ENCODE measurements at regions not wholly inside any gene's neighbourhood (a gene's known extent, or its start where the extent isn't known, plus 50 kb on each side); places are given as distances from the start of the nearest gene placed in this dataset.

DNA sequence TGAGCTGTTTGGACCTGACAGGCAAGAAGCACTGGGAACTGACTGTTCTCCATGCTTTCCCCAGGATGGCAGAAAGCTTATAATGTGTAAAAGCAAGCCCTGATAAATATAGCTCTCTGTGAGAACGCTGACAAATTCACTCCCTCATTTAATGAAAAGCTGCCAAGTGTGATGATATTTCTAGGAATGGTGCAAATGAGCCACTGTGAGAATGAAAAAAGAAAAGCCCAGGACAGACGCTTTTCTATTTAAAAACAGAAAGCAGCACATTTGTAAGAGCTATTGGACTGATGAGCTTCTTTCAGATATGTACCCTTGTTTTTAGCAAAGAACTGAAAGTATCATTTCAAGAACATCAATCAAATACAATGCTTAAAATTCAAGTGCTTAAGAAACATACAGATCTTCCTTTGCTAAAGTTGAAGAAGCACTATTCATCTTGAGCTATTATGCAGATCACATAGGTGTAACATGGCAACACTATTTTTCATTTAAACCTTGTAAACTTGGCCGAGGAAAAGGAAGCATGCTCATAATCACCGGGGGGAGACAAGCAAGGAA, 842.6 kb upstream of the ACO1 start:
- no peak for TF ChIP-seq EZH2 (IDR thresholded peaks at IDR 0.05; ENCODE audit: low read depth)
- TF ChIP-seq, protein P1, sequence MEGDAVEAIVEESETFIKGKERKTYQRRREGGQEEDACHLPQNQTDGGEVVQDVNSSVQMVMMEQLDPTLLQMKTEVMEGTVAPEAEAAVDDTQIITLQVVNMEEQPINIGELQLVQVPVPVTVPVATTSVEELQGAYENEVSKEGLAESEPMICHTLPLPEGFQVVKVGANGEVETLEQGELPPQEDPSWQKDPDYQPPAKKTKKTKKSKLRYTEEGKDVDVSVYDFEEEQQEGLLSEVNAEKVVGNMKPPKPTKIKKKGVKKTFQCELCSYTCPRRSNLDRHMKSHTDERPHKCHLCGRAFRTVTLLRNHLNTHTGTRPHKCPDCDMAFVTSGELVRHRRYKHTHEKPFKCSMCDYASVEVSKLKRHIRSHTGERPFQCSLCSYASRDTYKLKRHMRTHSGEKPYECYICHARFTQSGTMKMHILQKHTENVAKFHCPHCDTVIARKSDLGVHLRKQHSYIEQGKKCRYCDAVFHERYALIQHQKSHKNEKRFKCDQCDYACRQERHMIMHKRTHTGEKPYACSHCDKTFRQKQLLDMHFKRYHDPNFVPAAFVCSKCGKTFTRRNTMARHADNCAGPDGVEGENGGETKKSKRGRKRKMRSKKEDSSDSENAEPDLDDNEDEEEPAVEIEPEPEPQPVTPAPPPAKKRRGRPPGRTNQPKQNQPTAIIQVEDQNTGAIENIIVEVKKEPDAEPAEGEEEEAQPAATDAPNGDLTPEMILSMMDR (conservative IDR thresholded peaks at IDR 0.05): no peak

Measured in PC-9 (cell line).